T1000 (cell line): ENCODE measurements at regions not wholly inside any gene's neighbourhood (a gene's known extent, or its start where the extent isn't known, plus 50 kb on each side); places are given as distances from the start of the nearest gene placed in this dataset.

Experiments used
- DNase-seq: peaks from one replicate; lab custom pipeline; 2025; ENCODE audit warnings: mixed read lengths; lab: John Stamatoyannopoulos, UW

- no peak for DNase-seq
Observed at GRCh38 chr9:115254287-115255180, 136.6 kb upstream of the TNC start.

DNA sequence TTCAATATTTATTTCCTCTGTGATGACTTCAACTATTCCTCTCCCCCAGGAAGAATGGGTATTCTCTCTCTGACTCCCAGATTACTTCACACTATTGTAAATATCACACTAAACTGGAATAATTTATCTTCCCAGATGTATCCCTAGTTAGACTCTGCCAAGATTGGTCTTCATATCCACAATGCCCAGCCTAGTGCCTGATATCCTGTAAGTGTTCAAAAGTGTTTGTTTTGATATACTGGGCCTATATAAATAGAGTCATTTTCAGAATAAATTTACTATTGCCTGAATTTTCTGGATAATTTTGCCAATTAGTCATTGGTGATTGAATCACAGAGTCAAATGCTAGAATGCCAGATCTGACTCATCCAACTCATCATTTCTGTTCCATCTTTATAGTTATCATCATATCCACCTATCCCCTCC lies 143.7 kb upstream of the TNC start:
- no peak for DNase-seq

DNA sequence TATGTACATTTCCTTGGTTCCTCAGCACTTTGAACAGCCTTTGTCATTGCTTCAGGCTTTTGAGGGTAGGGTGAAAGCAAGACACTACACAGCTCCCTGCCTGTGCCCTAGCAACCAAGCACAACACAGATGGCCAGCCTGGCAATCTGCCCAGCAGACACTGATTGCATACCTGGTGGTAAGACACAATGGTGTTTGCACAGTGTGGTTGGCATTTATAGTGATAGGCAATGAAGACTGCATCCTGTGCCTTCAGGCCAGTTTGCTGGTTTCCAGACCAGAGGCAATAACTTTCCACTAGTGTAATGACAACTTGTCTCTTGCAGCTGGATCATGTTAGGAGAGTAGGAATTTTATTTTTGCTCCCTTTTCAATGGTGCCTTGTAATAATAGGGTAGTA lies 144.5 kb upstream of the TNC start:
- DNase-seq: peak; percentile 82

- no peak for DNase-seq
Observed at GRCh38 chr9:115262952-115263351, 145.0 kb upstream of the TNC start.

GRCh38 chr9:115263371-115264075 lies 145.6 kb upstream of the TNC start:
- no peak for DNase-seq

GRCh38 chr9:115264313-115264712 lies 146.4 kb upstream of the TNC start:
- DNase-seq: no peak

GRCh38 chr9:115267790-115268189 lies 149.8 kb upstream of the TNC start:
- peak; percentile 12 for DNase-seq

DNA sequence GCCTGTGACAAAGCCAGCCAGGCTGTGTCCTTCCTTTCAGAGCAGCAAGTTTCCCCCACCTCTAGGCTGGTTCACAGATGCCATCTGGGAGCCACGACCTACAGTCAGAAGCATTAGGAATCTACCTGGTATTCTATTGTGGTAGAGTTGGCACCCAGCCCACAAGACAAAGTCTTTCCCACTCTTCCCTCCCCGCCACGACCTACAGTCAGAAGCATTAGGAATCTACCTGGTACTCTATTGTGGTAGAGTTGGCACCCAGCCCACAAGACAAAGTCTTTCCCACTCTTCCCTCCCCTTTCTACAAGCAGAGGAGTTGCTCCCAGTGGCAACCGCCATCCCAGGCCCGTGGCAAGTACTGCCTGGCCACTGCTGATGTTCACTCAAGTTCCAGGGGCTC lies 157.8 kb upstream of the TNC start:
- no peak for DNase-seq

DNA sequence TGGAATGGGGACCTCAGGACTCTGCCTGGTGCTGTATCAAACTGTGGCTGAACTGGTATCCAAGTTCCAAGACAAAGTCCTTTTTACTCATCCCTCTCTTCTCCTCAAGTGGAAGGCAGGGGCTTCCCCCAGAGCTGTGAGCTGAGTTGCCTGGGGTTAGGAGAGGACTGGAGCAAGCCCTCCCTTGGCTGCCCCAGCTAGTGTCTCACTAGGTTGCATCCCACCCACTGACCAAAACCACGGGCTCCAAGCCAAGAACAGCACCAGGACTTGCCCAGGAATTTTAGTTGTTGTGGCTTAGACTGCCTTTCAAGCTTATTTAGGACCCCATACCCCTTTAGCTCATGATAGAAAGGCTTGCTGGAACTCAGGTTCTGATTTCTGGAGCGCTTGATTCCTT lies 158.7 kb upstream of the TNC start:
- no peak for DNase-seq

DNA sequence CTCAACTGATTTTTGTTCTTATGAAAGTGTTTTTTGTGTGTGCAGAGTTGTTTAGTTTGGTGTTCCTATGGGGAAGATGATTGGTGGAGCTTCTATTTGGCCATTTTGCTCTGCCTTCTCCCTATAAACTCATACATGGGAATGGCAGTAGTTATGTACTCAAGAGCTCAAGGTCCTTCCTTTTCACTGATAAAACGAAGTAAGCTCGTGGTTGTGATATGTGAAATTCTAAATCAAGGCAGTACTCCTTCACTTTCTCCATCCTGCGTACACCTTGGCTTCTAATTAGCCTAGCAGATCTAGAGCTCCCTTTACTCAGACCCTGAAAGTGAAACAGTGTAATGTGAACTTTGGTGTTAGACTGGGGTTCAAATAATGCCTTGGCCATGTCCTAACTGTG lies 159.3 kb upstream of the TNC start:
- no peak for DNase-seq

DNA sequence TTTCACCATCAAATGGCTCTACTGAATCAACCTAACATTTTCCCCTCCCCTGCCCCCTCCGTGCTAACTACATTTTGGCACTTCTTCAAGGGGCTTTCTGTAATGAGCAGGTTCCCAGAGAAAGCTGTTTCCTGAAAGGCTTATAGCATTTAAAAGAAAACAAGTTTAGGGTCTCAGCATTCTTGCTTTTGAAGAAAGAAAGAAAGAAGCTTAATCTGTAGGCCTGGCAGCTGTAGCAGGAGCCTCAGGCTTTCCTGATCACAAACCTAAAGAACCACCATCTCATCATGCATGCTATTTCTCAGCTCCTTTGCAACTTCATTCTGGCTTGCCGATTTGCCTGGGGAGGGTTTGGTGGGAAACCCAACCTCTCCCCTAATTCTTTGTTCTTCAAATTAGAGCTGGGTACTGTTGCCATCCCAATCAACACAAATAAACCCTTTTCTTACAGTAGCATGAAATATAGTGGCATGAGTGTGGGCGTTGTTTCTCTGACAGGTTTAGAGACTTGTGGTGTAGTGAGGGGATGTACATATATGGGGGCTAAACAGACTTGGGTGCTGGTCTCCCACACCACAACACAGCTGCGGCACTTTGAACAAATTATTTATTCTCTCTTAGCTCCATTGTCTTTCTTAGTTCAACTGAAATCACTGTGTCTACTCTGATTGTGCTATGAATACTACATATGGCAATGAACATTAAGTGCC lies 160.5 kb upstream of the TNC start:
- no peak for DNase-seq

DNA sequence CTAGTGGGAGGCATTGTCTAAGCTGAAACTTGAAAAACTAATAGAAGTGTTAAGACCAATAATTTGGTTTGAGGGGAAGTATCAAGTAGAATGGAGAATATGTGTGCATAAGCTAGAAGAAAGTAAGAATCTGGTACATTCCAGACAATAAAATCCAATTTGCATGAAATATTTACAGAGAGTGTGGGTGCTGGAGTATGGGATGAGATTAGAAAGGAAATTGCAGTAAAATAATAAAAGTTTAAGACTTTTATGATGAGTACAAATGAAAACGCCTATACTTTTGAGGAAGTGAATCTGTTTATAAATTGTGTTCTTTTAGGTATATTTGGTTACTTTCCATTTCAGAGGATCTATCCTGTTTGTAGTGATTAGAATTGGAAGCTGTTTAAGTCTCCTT lies 165.4 kb upstream of the TNC start:
- DNase-seq: no peak

- DNase-seq: no peak
Observed at GRCh38 chr9:115285836-115286235, 167.9 kb upstream of the TNC start.

- DNase-seq: no peak
Observed at GRCh38 chr9:115286411-115286810, 168.5 kb upstream of the TNC start.

DNA sequence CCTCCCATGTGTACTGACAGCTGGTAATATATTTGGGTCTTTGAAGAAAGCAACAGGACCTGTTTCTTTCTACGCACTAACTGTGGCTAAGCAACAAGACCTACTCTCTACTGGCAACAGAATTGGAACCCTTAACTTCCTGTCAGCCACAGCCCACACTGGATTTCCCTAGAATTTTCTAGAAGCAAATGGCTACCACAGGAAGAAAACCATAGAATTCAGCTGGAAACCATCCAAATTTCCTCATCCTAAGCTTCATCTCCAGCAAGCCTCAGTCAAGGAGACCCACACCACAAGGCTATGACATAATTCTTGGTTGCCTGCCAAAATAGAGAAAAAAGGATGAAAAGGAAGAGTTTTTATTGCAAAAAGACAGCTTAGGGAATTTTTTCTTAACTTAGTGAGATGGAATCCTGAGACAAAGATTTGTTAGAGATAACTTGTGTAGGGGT lies 171.8 kb upstream of the TNC start:
- no peak for DNase-seq

GRCh38 chr9:115291841-115292240 lies 173.9 kb upstream of the TNC start:
- no peak for DNase-seq

DNA sequence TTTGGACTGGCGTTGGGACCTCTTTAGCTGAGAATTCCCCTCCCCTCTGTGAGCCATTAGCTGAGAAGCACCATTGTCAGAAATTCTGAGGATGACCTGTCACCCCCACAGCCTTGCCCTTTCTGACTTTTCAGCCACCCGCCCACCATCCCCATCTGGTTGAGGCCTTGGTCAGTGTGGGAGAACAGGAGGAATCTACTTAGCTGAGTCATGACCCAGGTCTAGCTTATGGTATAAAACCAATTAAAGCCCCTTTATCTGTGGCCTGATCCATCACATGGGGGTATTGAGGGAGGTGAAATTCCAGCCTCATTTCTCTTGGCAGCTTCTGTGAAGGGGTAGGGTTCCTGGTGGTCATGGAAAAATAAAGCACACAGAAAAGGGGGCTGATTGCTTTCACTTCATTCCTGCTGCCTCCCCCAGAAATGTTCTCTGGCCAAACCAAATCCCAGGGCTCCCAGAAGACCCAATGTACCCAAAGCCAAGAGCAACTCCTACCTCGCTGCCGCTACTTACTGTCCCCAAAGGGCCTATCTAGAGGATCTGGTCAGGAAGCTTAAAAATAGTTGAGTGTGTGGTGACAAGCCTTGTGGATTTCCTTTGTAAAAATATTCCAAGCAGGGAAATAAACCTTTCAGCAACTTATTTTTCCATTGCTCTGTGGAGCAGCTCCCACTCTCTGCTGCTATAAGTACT lies 174.8 kb upstream of the TNC start:
- no peak for DNase-seq

- DNase-seq: no peak
Observed at GRCh38 chr9:115295734-115296133, 177.8 kb upstream of the TNC start.

- no peak for DNase-seq
Observed at GRCh38 chr9:115296831-115297565, 179.0 kb upstream of the TNC start.

DNA sequence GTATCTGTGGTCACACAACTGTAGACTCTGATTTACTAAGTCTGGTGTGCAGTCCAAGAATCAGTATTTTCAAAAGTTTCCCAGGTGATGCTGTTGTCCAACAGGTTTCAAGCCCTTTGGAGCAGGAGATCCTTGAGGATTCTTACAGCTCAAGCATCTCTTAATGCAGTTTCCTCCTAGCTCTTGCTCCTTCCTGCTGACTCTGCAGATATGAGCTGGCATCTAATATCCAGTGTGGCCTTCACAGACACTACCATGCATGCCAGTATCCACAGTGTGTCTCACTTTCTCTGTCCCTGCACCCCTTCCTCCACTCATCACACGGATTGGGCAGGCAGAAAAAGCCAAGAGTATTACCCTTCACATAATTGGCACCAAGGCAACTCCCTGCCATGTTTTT lies 182.2 kb upstream of the TNC start:
- DNase-seq: no peak

- DNase-seq: no peak
Observed at GRCh38 chr9:115300874-115301273, 182.9 kb upstream of the TNC start.
